IMR-90 (cell line): ENCODE measurements at regions not wholly inside any gene's neighbourhood (a gene's known extent, or its start where the extent isn't known, plus 50 kb on each side); places are given as distances from the start of the nearest gene placed in this dataset.

ENCODE experiments used
- CTCF ChIP-seq: conservative IDR thresholded peaks from 2 replicates; pipeline ENCODE4 v1.5.1; 2012; ENCODE audit warnings: mild to moderate bottlenecking, low read depth, low read length, improper control_type of control experiment
- NFE2L2 ChIP-seq: fragments of 150-350 bp; IDR thresholded peaks from 2 replicates; pipeline ENCODE4 v1.6.1; 2016; ENCODE audit warnings: low read depth, mild to moderate bottlenecking, low read length
- USF2 ChIP-seq: fragments of 150-350 bp; IDR thresholded peaks from 2 replicates; pipeline ENCODE4 v1.6.1; 2017; ENCODE audit warnings: mild to moderate bottlenecking, antibody characterized with exemption, low read length, low read depth

- TF ChIP-seq CTCF (no peak), USF2 (no peak), NFE2L2 (no peak)
These were observed 398.2 kb upstream of the WWC1 start for GRCh38 chr5:167893271-167893670.
